Esophagus squamous epithelium (tissue), 4 donors: ENCODE measurements at regions not wholly inside any gene's neighbourhood (a gene's known extent, or its start where the extent isn't known, plus 50 kb on each side); places are given as distances from the start of the nearest gene placed in this dataset.

ENCODE experiments used
- CTCF ChIP-seq, 6 experiments: fragments of 450-650 bp in 4 of 6; fragments of 200-600 bp in 2 of 6; sonication (generic) in 2 of 6; IDR thresholded peaks; one replicate each; pipeline ENCODE4 v1.5.1; 2016 to 2019; ENCODE audit warnings: antibody characterized with exemption in 6 of 6, mild to moderate bottlenecking in 4 of 6, moderate library complexity in 4 of 6
- POLR2A ChIP-seq, 4 donors: fragments of 450-650 bp; IDR thresholded peaks; one replicate each; pipeline ENCODE4 v1.6.1; 2017; ENCODE audit warnings: antibody characterized with exemption in 4 of 4, mild to moderate bottlenecking in 4 of 4, moderate library complexity in 3 of 4

- TF ChIP-seq CTCF (IDR thresholded peaks at IDR 0.05) (no peak), POLR2A (IDR thresholded peaks at IDR 0.05) (no peak)
Measured at GRCh38 chr4:1458581-1458980, 52.3 kb upstream of the NKX1-1 start.
